RKO (cell line): ENCODE measurements at regions not wholly inside any gene's neighbourhood (a gene's known extent, or its start where the extent isn't known, plus 50 kb on each side); places are given as distances from the start of the nearest gene placed in this dataset.
"Not testable (repeated sequence)": the region's sequence is repeated elsewhere in the genome, so short reads cannot be mapped to it uniquely, and the experiment has no call there.

ENCODE experiments used
- DNase-seq: peaks from one replicate; pipeline ENCODE4 v3.0.0-alpha.2; 2016; ENCODE audit warnings: low spot score

- DNase-seq = no peak
Measured at GRCh38 chr6:14763139-14763538, 482.7 kb upstream of the JARID2 start.

GRCh38 chr6:14763616-14764015 lies 482.3 kb upstream of the JARID2 start:
- DNase-seq = no peak

- DNase-seq = no peak
Measured at GRCh38 chr6:14765106-14765505, 480.8 kb upstream of the JARID2 start.

GRCh38 chr6:14765721-14766390 lies 480.0 kb upstream of the JARID2 start:
- no peak for DNase-seq

- no peak for DNase-seq
Measured at GRCh38 chr6:14766391-14766994, 479.4 kb upstream of the JARID2 start.

- no peak for DNase-seq
Measured at GRCh38 chr6:14767226-14767625, 478.6 kb upstream of the JARID2 start.

GRCh38 chr6:14770040-14770439 lies 475.8 kb upstream of the JARID2 start:
- DNase-seq = no peak

GRCh38 chr6:14770572-14770971 lies 475.3 kb upstream of the JARID2 start:
- DNase-seq = no peak

- no peak for DNase-seq
Measured at GRCh38 chr6:14771016-14771415, 474.9 kb upstream of the JARID2 start.

GRCh38 chr6:14772188-14772587 lies 473.7 kb upstream of the JARID2 start:
- no peak for DNase-seq

- no peak for DNase-seq
Measured at GRCh38 chr6:14775528-14775927, 470.3 kb upstream of the JARID2 start.

GRCh38 chr6:14776307-14776706 lies 469.6 kb upstream of the JARID2 start:
- DNase-seq = no peak

GRCh38 chr6:14781772-14782525 lies 463.9 kb upstream of the JARID2 start:
- DNase-seq = no peak

- not testable (repeated sequence) for DNase-seq
Measured at GRCh38 chr6:14782921-14783464, 462.9 kb upstream of the JARID2 start.

- DNase-seq = no peak
Measured at GRCh38 chr6:14783594-14783993, 462.3 kb upstream of the JARID2 start.

- no peak for DNase-seq
Measured at GRCh38 chr6:14784596-14785492, 461.0 kb upstream of the JARID2 start.

GRCh38 chr6:14785493-14785790 lies 460.4 kb upstream of the JARID2 start:
- DNase-seq = no peak

GRCh38 chr6:14786008-14786407 lies 459.9 kb upstream of the JARID2 start:
- DNase-seq = no peak

- no peak for DNase-seq
Measured at GRCh38 chr6:14786455-14786854, 459.4 kb upstream of the JARID2 start.

- DNase-seq = no peak
Measured at GRCh38 chr6:14787250-14787649, 458.6 kb upstream of the JARID2 start.

GRCh38 chr6:14787677-14788076 lies 458.2 kb upstream of the JARID2 start:
- no peak for DNase-seq

- DNase-seq = no peak
Measured at GRCh38 chr6:14789996-14790395, 455.9 kb upstream of the JARID2 start.
